Endothelial cell of umbilical vein (primary cell): ENCODE measurements at regions not wholly inside any gene's neighbourhood (a gene's known extent, or its start where the extent isn't known, plus 50 kb on each side); places are given as distances from the start of the nearest gene placed in this dataset.

Experiments used
- BruUV-seq: library from RNA; stranded (reverse); fragments of 400-500 nt; replicated peaks from 2 replicates; lab custom pipeline; 2021; lab: Mats Ljungman, UMichigan
- CTCF ChIA-PET: fragments of 300-600, 350-600 bp; sonication (Branson Sonifier 250); formaldehyde crosslinking; loops from one replicate; lab custom pipeline; 2021; ENCODE audit warnings: antibody characterized with exemption, inconsistent platforms; lab: Charles Lee
- POLR2A ChIA-PET: fragments of 300-600, 350-600 bp; sonication (Branson Sonifier 250); formaldehyde crosslinking; loops from one replicate; lab custom pipeline; 2021; ENCODE audit warnings: antibody characterized with exemption, inconsistent platforms; lab: Charles Lee
- DNase-seq: peaks from one replicate; pipeline ENCODE4 v3.0.0-alpha.2; 2011; ENCODE audit warnings: low read depth, low spot score
- FAIRE-seq: peaks from 2 replicates; lab custom pipeline; 2011; peaks lifted over from hg19 to GRCh38; lab: Jason Lieb, UNC
- H2AFZ ChIP-seq: 2 replicates; pipeline ENCODE4 v1.6.0; 2012; ENCODE audit warnings: low read depth, low read length, control low read depth, inconsistent platforms
- H3K27ac ChIP-seq: 2 replicates; pipeline ENCODE4 v1.5.1; 2011; ENCODE audit warnings: low read depth, mild to moderate bottlenecking, control low read depth, low read length, moderate library complexity; ENCODE audit not compliant: insufficient read depth
- H3K27me3 ChIP-seq, 2 experiments: 2 replicates each; pipeline versions ENCODE4 v1.6.0 to v1.6.1; 2011; ENCODE audit warnings: low read length in 2 of 2, mixed read lengths in 1 of 2; ENCODE audit not compliant: control insufficient read depth in 2 of 2, insufficient read depth in 2 of 2
- H3K36me3 ChIP-seq, 2 experiments: 2 replicates in 1 of 2; 3 replicates in 1 of 2; pipeline ENCODE4 v1.5.1; 2011; ENCODE audit warnings: low read length in 2 of 2, mild to moderate bottlenecking in 1 of 2, moderate library complexity in 1 of 2; ENCODE audit not compliant: control insufficient read depth in 2 of 2, insufficient read depth in 2 of 2; ENCODE audit errors: extremely low read depth in 1 of 2
- H3K4me1 ChIP-seq: 3 replicates; pipeline ENCODE4 v1.5.1; 2011; ENCODE audit warnings: mild to moderate bottlenecking, low read length; ENCODE audit not compliant: control insufficient read depth, insufficient read depth; ENCODE audit errors: extremely low read depth
- H3K4me2 ChIP-seq: 2 replicates; pipeline ENCODE4 v1.6.1; 2011; ENCODE audit warnings: low read length, control low read depth, mixed read lengths; ENCODE audit not compliant: insufficient read depth
- H3K4me3 ChIP-seq, 3 experiments: fragments of 200-600 bp in 1 of 3; sonication (generic), shearing (Covaris generic) in 1 of 3; replicated peaks in 1 of 3; 2 replicates each; pipeline ENCODE4 v1.5.1; 2011 to 2016; ENCODE audit warnings: control low read depth in 3 of 3, low read length in 3 of 3, mild to moderate bottlenecking in 2 of 3, inconsistent platforms in 1 of 3, low read depth in 1 of 3, moderate library complexity in 1 of 3; ENCODE audit not compliant: insufficient read depth in 1 of 3
- H3K79me2 ChIP-seq: 2 replicates; pipeline ENCODE4 v1.6.0; 2012; ENCODE audit warnings: low read length, inconsistent platforms; ENCODE audit not compliant: control insufficient read depth, insufficient read depth
- H3K9ac ChIP-seq: replicated peaks from 2 replicates; pipeline ENCODE3; 2011; ENCODE audit warnings: low read length, control low read depth; ENCODE audit not compliant: insufficient read depth; ENCODE audit errors: extremely low read depth
- H3K9me1 ChIP-seq: replicated peaks from 3 replicates; pipeline ENCODE4 v1.6.0; 2011; ENCODE audit warnings: mild to moderate bottlenecking, low read length; ENCODE audit not compliant: control insufficient read depth, insufficient read depth; ENCODE audit errors: extremely low read depth
- H3K9me3 ChIP-seq: replicated peaks from 2 replicates; pipeline ENCODE4 v1.5.1; 2012; ENCODE audit warnings: low read length, inconsistent platforms; ENCODE audit not compliant: control insufficient read depth, insufficient read depth
- H4K20me1 ChIP-seq: replicated peaks from 2 replicates; pipeline ENCODE3; 2011; ENCODE audit warnings: mild to moderate bottlenecking, low read length; ENCODE audit not compliant: control insufficient read depth, insufficient read depth; ENCODE audit errors: extremely low read depth
- CTCF ChIP-seq, 2 donors: IDR thresholded peaks; 1 replicate in 1 of 2; 2 replicates in 1 of 2; pipeline ENCODE4 v1.5.1; 2011; ENCODE audit warnings: low read length in 2 of 2, mild to moderate bottlenecking in 2 of 2, moderate library complexity in 2 of 2, control low read depth in 1 of 2, inconsistent platforms in 1 of 2, low read depth in 1 of 2; ENCODE audit not compliant: insufficient read depth in 1 of 2; ENCODE audit errors: extremely low read depth in 1 of 2
- EZH2 ChIP-seq: IDR thresholded peaks from 2 replicates; pipeline ENCODE4 v1.6.1; 2012; ENCODE audit warnings: borderline replicate concordance, low read depth, mild to moderate bottlenecking, moderate library complexity, low read length, inconsistent platforms; ENCODE audit not compliant: severe bottlenecking
- FOS ChIP-seq: IDR thresholded peaks from 2 replicates; pipeline ENCODE4 v1.6.1; 2011; ENCODE audit warnings: mild to moderate bottlenecking, low read length, moderate library complexity, borderline replicate concordance; ENCODE audit not compliant: insufficient read depth
- GATA2 ChIP-seq: IDR thresholded peaks from 2 replicates; pipeline ENCODE4 v1.7.0; 2011; ENCODE audit warnings: low read depth, mild to moderate bottlenecking, moderate library complexity, mixed read lengths, low read length; ENCODE audit not compliant: insufficient read length, insufficient read depth
- MYC ChIP-seq: IDR thresholded peaks from one replicate; pipeline ENCODE4 v1.6.1; 2011; ENCODE audit warnings: mild to moderate bottlenecking, low read depth, low read length
- POLR2A ChIP-seq: IDR thresholded peaks from 2 replicates; pipeline ENCODE4 v1.6.1; 2012; ENCODE audit warnings: low read depth, mild to moderate bottlenecking, control low read depth, low read length
- POLR2AphosphoS5 ChIP-seq: IDR thresholded peaks from 2 replicates; pipeline ENCODE4 v1.6.1; 2012; ENCODE audit warnings: low read depth, mild to moderate bottlenecking, control low read depth, low read length, moderate library complexity; ENCODE audit not compliant: insufficient read depth
- dilution Hi-C: fragments of 300-500 bp; cut with MboI; formaldehyde crosslinking; loops from one replicate; pipeline ENCODE4 v1.15.0; 2019; ENCODE audit warnings: low sequenced_read_pairs; ENCODE audit not compliant: extremely low pct_ligation_motif_present
- intact Hi-C: fragments of 100-400 bp; cut with micrococcal nuclease; formaldehyde crosslinking; loops from one replicate; pipeline ENCODE4 v1.10.0; 2022
- TF ChIP-seq, protein P1 (sequence below): IDR thresholded peaks from 2 replicates; pipeline ENCODE4 v1.6.1; 2011; ENCODE audit not compliant: insufficient read depth, insufficient read length

DNA sequence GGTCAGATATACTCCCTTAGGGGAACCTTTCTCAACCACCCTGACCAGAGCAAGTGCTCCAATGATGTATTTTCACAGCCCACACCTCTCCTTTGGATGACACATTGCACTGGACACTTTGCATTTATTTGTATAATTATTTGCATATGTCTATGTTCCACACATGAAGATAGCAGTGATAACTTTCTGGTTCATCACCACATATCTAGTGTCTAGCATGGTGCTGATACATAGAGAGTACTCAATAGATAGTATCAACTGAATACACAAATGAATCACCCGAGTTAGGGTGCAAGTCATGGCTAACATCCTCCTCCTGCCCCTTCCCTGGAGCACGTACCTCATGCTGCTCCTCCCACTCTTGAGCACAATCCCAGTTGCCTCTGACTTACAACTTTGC, 617.6 kb downstream of the EBF1 start:
- H3K4me1 ChIP-seq = no peaks in the 10 kb centered on the region
- dilution Hi-C loops = no loop called here
- DNase-seq = no peak
- H3K27ac ChIP-seq = no peak overlapping the region
- H3K4me3 ChIP-seq = no peak overlapping the region
- CTCF ChIA-PET = no interaction called here
- H4K20me1 ChIP-seq = no peaks in the 10 kb centered on the region
- H3K36me3 ChIP-seq = no peaks in the 10 kb centered on the region
- no peak overlapping the region for H3K9ac ChIP-seq
- H3K79me2 ChIP-seq = no peaks in the 10 kb centered on the region
- FAIRE-seq = no peak
- H2AFZ ChIP-seq = no peak overlapping the region
- BruUV-seq = no TSS peak
- intact Hi-C loops = no loop called here
- no peak overlapping the region for H3K4me2 ChIP-seq
- POLR2A ChIA-PET = no interaction called here
- TF ChIP-seq CTCF (IDR thresholded peaks at IDR 0.05; ENCODE audit: extremely low read depth in 1 of 2, insufficient read depth in 1 of 2, low read depth in 1 of 2, low read length in 2 of 2) (no peak), MYC (no peak), POLR2A (no peak), FOS (no peak), EZH2 (no peak), POLR2AphosphoS5 (no peak), GATA2 (no peak)
- TF ChIP-seq, protein P1, sequence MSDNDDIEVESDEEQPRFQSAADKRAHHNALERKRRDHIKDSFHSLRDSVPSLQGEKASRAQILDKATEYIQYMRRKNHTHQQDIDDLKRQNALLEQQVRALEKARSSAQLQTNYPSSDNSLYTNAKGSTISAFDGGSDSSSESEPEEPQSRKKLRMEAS = no peak
- H3K9me3 ChIP-seq = no peaks in the 10 kb centered on the region
- H3K9me1 ChIP-seq = no peaks in the 10 kb centered on the region
- H3K27me3 ChIP-seq = no peaks in the 10 kb centered on the region
